ENCODE measurements at regions not wholly inside any gene's neighbourhood (a gene's known extent, or its start where the extent isn't known, plus 50 kb on each side); places are given as distances from the start of the nearest gene placed in this dataset.

DNA sequence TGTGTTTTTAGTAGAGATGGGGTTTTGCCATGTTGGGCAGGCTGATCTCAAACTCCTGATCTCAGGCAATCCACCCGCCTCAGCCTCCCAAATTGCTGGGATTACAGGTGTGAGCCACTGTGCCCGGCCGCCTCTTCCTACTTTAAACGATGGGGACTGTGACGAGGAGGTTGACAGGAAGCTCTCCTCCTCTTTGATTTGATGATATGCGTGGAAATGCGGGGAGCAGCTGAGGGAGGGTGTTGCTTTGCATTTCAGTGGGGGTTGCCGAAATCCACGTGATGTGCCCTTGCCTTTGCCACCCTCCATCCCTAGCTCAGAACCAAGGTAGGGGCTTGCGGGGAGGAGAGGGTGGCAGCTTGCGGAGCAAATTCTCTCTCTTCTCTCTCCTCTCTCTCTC, 189.6 kb downstream of the AACS start:
- no peak for TF ChIP-seq POLR2A (IDR thresholded peaks at IDR 0.05)
- TF ChIP-seq, protein P1, sequence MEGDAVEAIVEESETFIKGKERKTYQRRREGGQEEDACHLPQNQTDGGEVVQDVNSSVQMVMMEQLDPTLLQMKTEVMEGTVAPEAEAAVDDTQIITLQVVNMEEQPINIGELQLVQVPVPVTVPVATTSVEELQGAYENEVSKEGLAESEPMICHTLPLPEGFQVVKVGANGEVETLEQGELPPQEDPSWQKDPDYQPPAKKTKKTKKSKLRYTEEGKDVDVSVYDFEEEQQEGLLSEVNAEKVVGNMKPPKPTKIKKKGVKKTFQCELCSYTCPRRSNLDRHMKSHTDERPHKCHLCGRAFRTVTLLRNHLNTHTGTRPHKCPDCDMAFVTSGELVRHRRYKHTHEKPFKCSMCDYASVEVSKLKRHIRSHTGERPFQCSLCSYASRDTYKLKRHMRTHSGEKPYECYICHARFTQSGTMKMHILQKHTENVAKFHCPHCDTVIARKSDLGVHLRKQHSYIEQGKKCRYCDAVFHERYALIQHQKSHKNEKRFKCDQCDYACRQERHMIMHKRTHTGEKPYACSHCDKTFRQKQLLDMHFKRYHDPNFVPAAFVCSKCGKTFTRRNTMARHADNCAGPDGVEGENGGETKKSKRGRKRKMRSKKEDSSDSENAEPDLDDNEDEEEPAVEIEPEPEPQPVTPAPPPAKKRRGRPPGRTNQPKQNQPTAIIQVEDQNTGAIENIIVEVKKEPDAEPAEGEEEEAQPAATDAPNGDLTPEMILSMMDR (IDR thresholded peaks at IDR 0.05): no peak

All from adrenal gland (tissue), 5 donors.